ENCODE measurements at regions not wholly inside any gene's neighbourhood (a gene's known extent, or its start where the extent isn't known, plus 50 kb on each side); places are given as distances from the start of the nearest gene placed in this dataset.

DNA sequence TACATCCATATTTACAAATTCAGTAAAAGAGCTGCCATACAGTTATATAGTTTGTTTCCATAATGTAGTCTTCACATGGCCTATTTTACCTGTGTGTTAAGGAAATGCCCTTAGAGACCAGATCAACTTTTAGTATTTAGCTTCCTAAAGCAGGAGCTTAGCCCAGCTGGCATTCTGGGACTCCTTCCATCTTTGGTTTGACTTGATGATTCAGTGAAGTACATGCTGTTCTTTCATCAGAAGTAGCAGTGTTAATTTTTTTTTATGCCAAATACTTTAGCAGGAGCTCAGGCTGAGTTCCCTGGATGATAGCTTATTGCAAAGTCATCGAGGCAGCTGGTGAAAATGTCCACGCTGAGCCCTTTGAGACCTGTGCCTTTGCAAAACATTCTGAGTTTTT, 101.0 kb downstream of the FOXG1 start:
- Histone ChIP-seq H3K4me3 (no peak overlapping the region), H3K27me3 (no peaks in the 10 kb centered on the region), H3K9me3 (no peaks in the 10 kb centered on the region), H3K27ac (no peak overlapping the region), H3K36me3 (no peaks in the 10 kb centered on the region), H3K4me1 (no peaks in the 10 kb centered on the region)
- TF ChIP-seq POLR2A (IDR thresholded peaks at IDR 0.05) = no peak
- TF ChIP-seq, protein P1, sequence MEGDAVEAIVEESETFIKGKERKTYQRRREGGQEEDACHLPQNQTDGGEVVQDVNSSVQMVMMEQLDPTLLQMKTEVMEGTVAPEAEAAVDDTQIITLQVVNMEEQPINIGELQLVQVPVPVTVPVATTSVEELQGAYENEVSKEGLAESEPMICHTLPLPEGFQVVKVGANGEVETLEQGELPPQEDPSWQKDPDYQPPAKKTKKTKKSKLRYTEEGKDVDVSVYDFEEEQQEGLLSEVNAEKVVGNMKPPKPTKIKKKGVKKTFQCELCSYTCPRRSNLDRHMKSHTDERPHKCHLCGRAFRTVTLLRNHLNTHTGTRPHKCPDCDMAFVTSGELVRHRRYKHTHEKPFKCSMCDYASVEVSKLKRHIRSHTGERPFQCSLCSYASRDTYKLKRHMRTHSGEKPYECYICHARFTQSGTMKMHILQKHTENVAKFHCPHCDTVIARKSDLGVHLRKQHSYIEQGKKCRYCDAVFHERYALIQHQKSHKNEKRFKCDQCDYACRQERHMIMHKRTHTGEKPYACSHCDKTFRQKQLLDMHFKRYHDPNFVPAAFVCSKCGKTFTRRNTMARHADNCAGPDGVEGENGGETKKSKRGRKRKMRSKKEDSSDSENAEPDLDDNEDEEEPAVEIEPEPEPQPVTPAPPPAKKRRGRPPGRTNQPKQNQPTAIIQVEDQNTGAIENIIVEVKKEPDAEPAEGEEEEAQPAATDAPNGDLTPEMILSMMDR (IDR thresholded peaks at IDR 0.05) = no peak
- intact Hi-C loops (cut with DNase I) = no loop called here
- WGBS (ENCODE audit: insufficient coverage, low coverage, low lambda C conversion rate, missing lambda C conversion rate) = 60% methylated on average over 2 of the region's 2 CpGs
- DNase-seq (no peak), ATAC-seq (no peak)

DNA sequence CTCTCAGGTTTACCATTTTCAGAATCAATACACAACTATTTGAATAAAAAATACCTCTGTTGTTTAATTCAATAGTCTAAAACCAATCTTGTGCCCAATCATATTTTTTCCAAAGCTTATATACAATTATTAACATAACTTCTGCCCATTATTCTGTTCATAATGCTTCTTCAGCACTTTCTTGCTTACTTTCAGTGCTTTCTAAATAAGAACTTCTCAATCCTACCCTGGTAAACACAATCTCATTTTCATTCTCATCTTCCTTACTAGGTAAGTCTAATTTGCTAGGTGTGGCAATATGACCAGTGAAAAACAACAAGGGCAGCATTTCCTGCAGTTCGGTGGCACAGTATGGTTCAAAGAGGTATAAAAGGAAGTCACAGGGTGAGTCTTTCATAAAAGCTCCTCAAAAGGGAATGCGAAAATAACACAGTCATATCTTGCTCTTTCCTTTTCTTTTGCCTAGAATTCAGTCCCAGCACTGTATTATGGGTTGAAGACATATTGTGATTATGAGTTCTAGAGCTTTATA, 103.5 kb downstream of the FOXG1 start:
- WGBS (ENCODE audit: insufficient coverage, low coverage, low lambda C conversion rate, missing lambda C conversion rate) = 29% methylated on average over 2 of the region's 2 CpGs
- H3K9me3 ChIP-seq = no peaks in the 10 kb centered on the region
- no peaks in the 10 kb centered on the region for H3K4me1 ChIP-seq
- DNase-seq (no peak), ATAC-seq (no peak)
- H3K27me3 ChIP-seq = no peaks in the 10 kb centered on the region
- H3K4me3 ChIP-seq = no peak overlapping the region
- no peak overlapping the region for H3K27ac ChIP-seq
- H3K36me3 ChIP-seq = no peaks in the 10 kb centered on the region
- intact Hi-C loops (cut with DNase I) = no loop called here
- TF ChIP-seq, protein P1 (IDR thresholded peaks at IDR 0.05) = no peak
- TF ChIP-seq POLR2A (IDR thresholded peaks at IDR 0.05) = no peak

GRCh38 chr14:28875934-28876571, 109.5 kb downstream of the FOXG1 start:
- WGBS (ENCODE audit: insufficient coverage, low coverage, low lambda C conversion rate, missing lambda C conversion rate) = 52% methylated on average over 3 of the region's 3 CpGs

GRCh38 chr14:28876572-28876945, 110.0 kb downstream of the FOXG1 start:
- intact Hi-C loops (cut with DNase I) = no loop called here
- H3K36me3 ChIP-seq = no peaks in the 10 kb centered on the region
- no peaks in the 10 kb centered on the region for H3K4me1 ChIP-seq
- no peak for DNase-seq
- 38% methylated on average over 4 of the region's 4 CpGs for WGBS (ENCODE audit: insufficient coverage, low coverage, low lambda C conversion rate, missing lambda C conversion rate)
- H3K27ac ChIP-seq = no peak overlapping the region
- TF ChIP-seq, protein P1 (IDR thresholded peaks at IDR 0.05) = no peak
- no peak for TF ChIP-seq POLR2A (IDR thresholded peaks at IDR 0.05)
- H3K27me3 ChIP-seq = no peaks in the 10 kb centered on the region
- H3K4me3 ChIP-seq = no peak overlapping the region
- H3K9me3 ChIP-seq = no peaks in the 10 kb centered on the region
- no peak for ATAC-seq

More at GRCh38 chr14:28875934-28876571, 109.5 kb downstream of the FOXG1 start:
- no peak for ATAC-seq
- Histone ChIP-seq H3K36me3 (no peaks in the 10 kb centered on the region), H3K4me1 (no peaks in the 10 kb centered on the region), H3K4me3 (no peak overlapping the region), H3K9me3 (no peaks in the 10 kb centered on the region), H3K27ac (no peak overlapping the region), H3K27me3 (no peaks in the 10 kb centered on the region)
- no peak for DNase-seq
- intact Hi-C loops (cut with DNase I) = no loop called here
- TF ChIP-seq, protein P1 (IDR thresholded peaks at IDR 0.05) = no peak
- TF ChIP-seq POLR2A (IDR thresholded peaks at IDR 0.05) = no peak
